ENCODE measurements at regions not wholly inside any gene's neighbourhood (a gene's known extent, or its start where the extent isn't known, plus 50 kb on each side); places are given as distances from the start of the nearest gene placed in this dataset.

GRCh38 chr1:88321706-88322105, 362.4 kb upstream of the PKN2 start:
- H3K27ac ChIP-seq: no peak overlapping the region
- DNase-seq: no peak
- intact Hi-C loops (cut with DNase I): no loop called here
- no peak for TF ChIP-seq CTCF (IDR thresholded peaks at IDR 0.05)
- no peak for TF ChIP-seq POLR2A (IDR thresholded peaks at IDR 0.05)
- 52 to 56% methylated on average over 2 of the region's 2 CpGs for WGBS, 2 donors
- H3K27me3 ChIP-seq: no peaks in the 10 kb centered on the region
- H3K9me3 ChIP-seq: no peaks in the 10 kb centered on the region
- H3K4me3 ChIP-seq: no peak overlapping the region
- no peaks in the 10 kb centered on the region for H3K36me3 ChIP-seq
- H3K4me1 ChIP-seq: no peaks in the 10 kb centered on the region

GRCh38 chr1:88324899-88325298, 359.2 kb upstream of the PKN2 start:
- no peaks in the 10 kb centered on the region for H3K9me3 ChIP-seq
- TF ChIP-seq CTCF (IDR thresholded peaks at IDR 0.05): no peak
- no peak for TF ChIP-seq POLR2A (IDR thresholded peaks at IDR 0.05)
- WGBS, 2 donors: 73% methylated on average over 3 of the region's 3 CpGs
- DNase-seq: no peak
- peaks cover 0 to 12% (median 9%) of the 10 kb centered on the region in 3 donors for H3K4me1 ChIP-seq
- no peak overlapping the region for H3K4me3 ChIP-seq
- H3K27me3 ChIP-seq: no peaks in the 10 kb centered on the region
- no peaks in the 10 kb centered on the region for H3K36me3 ChIP-seq
- intact Hi-C loops (cut with DNase I): no loop called here
- H3K27ac ChIP-seq: no peak overlapping the region

GRCh38 chr1:88327391-88328267, 356.4 kb upstream of the PKN2 start:
- 48 to 58% methylated on average over 5 of the region's 5 CpGs for WGBS, 2 donors
- intact Hi-C loops (cut with DNase I): no loop called here
- H3K27ac ChIP-seq: peak overlapping the region in 3 of 4 donors; percentile 22 to 38 (median 24)

GRCh38 chr1:88330201-88330600, 353.9 kb upstream of the PKN2 start:
- TF ChIP-seq POLR2A (IDR thresholded peaks at IDR 0.05) (no peak), CTCF (IDR thresholded peaks at IDR 0.05) (no peak)
- 66 to 75% methylated on average over 4 of the region's 4 CpGs for WGBS, 2 donors
- peaks cover 0 to 12% (median 9%) of the 10 kb centered on the region in 3 donors for H3K4me1 ChIP-seq
- H3K4me3 ChIP-seq: no peak overlapping the region
- no peaks in the 10 kb centered on the region for H3K27me3 ChIP-seq
- no peak for DNase-seq
- H3K36me3 ChIP-seq: no peaks in the 10 kb centered on the region
- intact Hi-C loops (cut with DNase I): no loop called here
- no peaks in the 10 kb centered on the region for H3K9me3 ChIP-seq
- H3K27ac ChIP-seq: no peak overlapping the region

More at GRCh38 chr1:88327391-88328267, 356.4 kb upstream of the PKN2 start:
- Histone ChIP-seq H3K4me1 (peaks cover 0 to 12% (median 9%) of the 10 kb centered on the region in 3 donors), H3K9me3 (no peaks in the 10 kb centered on the region), H3K27me3 (no peaks in the 10 kb centered on the region), H3K4me3 (no peak overlapping the region), H3K36me3 (no peaks in the 10 kb centered on the region)
- DNase-seq: no peak
- TF ChIP-seq POLR2A (IDR thresholded peaks at IDR 0.05) (no peak), CTCF (IDR thresholded peaks at IDR 0.05) (no peak)

- no peak for DNase-seq
- peaks cover 0 to 2% (median 1%) of the 10 kb centered on the region in 3 donors for H3K4me1 ChIP-seq
- H3K27me3 ChIP-seq: no peaks in the 10 kb centered on the region
- 69 to 71% methylated on average over 9 of the region's 9 CpGs for WGBS, 2 donors
- H3K9me3 ChIP-seq: no peaks in the 10 kb centered on the region
- no peak overlapping the region for H3K27ac ChIP-seq
- intact Hi-C loops (cut with DNase I): no loop called here
- H3K4me3 ChIP-seq: no peak overlapping the region
- TF ChIP-seq POLR2A (IDR thresholded peaks at IDR 0.05) (no peak), CTCF (IDR thresholded peaks at IDR 0.05) (no peak)
- H3K36me3 ChIP-seq: no peaks in the 10 kb centered on the region
Measured at GRCh38 chr1:88333086-88333695, 350.9 kb upstream of the PKN2 start.
